PC-3 (cell line): ENCODE measurements at regions not wholly inside any gene's neighbourhood (a gene's known extent, or its start where the extent isn't known, plus 50 kb on each side); places are given as distances from the start of the nearest gene placed in this dataset.
"Not testable (repeated sequence)": the region's sequence is repeated elsewhere in the genome, so short reads cannot be mapped to it uniquely, and the experiment has no call there.

Experiments used
- EZH2 ChIP-seq: fragments of 300-600 bp; sonication (generic); IDR thresholded peaks from one replicate; pipeline ENCODE4 v1.6.1; 2017; ENCODE audit warnings: antibody characterized with exemption, mild to moderate bottlenecking, low read length; ENCODE audit not compliant: unreplicated experiment
- EZH2phosphoT487 ChIP-seq: fragments of 300-600 bp; sonication (generic); IDR thresholded peaks from 2 replicates; pipeline ENCODE4 v1.6.1; 2018; ENCODE audit warnings: mild to moderate bottlenecking, antibody characterized with exemption, low read length, borderline replicate concordance
- TF ChIP-seq, protein P1 (sequence below): fragments of 300-600 bp; sonication (generic); conservative IDR thresholded peaks from 2 replicates; pipeline ENCODE4 v1.5.1; 2017; ENCODE audit warnings: antibody characterized with exemption, low read depth, mild to moderate bottlenecking, low read length

DNA sequence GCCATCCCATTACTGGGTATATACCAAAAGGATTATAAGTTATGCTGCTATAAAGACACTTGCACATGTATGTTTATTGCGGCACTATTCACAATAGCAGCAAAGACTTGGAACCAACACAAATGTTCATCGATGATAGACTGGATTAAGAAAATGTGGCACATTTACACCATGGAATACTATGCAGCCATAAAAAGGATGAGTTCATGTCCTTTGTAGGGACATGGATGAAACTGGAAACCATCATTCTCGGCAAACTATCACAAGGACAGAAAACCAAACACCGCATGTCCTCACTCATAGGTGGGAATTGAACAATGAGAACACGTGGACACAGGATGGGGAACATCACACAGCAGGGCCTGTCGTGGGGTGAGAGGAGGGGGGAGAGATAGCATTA lies 1057.6 kb downstream of the REEP3 start:
- TF ChIP-seq, protein P1, sequence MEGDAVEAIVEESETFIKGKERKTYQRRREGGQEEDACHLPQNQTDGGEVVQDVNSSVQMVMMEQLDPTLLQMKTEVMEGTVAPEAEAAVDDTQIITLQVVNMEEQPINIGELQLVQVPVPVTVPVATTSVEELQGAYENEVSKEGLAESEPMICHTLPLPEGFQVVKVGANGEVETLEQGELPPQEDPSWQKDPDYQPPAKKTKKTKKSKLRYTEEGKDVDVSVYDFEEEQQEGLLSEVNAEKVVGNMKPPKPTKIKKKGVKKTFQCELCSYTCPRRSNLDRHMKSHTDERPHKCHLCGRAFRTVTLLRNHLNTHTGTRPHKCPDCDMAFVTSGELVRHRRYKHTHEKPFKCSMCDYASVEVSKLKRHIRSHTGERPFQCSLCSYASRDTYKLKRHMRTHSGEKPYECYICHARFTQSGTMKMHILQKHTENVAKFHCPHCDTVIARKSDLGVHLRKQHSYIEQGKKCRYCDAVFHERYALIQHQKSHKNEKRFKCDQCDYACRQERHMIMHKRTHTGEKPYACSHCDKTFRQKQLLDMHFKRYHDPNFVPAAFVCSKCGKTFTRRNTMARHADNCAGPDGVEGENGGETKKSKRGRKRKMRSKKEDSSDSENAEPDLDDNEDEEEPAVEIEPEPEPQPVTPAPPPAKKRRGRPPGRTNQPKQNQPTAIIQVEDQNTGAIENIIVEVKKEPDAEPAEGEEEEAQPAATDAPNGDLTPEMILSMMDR: not testable (repeated sequence)
- not testable (repeated sequence) for TF ChIP-seq EZH2, EZH2phosphoT487
